GM18861 (cell line): ENCODE measurements at regions not wholly inside any gene's neighbourhood (a gene's known extent, or its start where the extent isn't known, plus 50 kb on each side); places are given as distances from the start of the nearest gene placed in this dataset.
"Not testable (repeated sequence)": the region's sequence is repeated elsewhere in the genome, so short reads cannot be mapped to it uniquely, and the experiment has no call there.

ENCODE experiments used
- ATAC-seq: cut with Tn5 transposase; IDR thresholded peaks from one replicate; pipeline ENCODE4 v1.9.1; 2021; ENCODE audit not compliant: unreplicated experiment

DNA sequence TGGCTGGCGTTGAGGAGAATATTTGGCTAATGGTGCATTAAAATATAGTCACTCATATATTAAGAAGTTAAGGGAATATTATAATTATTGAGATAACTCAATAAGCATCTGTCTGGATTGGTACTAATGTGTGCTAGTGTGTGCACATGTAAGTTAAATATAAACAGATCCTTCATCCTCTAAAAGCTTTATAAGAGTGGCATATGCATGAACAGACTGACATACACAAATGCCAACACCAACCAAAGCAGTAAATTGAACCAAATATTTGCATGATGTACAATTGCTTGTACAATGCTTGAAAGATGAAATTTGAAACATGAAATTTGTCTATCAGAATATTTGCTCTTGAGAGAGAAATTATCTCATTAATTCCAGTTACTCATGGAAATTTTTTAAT lies 344.9 kb downstream of the ADGRL2 start:
- no peak for ATAC-seq

GRCh38 chr1:82143108-82143833 lies 342.5 kb downstream of the ADGRL2 start:
- ATAC-seq: no peak

DNA sequence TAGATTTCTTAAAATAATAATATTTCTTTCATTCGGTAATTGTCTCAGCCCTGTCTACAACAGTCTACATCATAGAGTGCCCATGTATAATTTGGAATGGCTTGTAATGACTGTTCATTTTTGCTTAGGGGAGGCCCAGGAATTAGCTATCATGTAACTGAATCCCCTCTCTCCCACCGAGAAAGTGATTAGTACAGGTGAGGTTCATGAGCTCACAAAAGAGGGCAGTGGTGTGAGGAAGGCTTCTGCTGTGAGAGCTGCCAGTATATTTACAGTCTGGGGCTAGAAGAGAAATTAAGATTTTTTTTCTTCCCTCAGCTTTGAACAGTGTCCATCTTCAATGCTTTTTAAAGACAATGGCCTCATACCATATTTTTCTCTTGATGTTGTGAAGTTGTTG lies 340.7 kb downstream of the ADGRL2 start:
- no peak for ATAC-seq

- no peak for ATAC-seq
Observed at GRCh38 chr1:82139751-82140468, 339.2 kb downstream of the ADGRL2 start.

- ATAC-seq: not testable (repeated sequence)
Observed at GRCh38 chr1:82136351-82136750, 335.6 kb downstream of the ADGRL2 start.

DNA sequence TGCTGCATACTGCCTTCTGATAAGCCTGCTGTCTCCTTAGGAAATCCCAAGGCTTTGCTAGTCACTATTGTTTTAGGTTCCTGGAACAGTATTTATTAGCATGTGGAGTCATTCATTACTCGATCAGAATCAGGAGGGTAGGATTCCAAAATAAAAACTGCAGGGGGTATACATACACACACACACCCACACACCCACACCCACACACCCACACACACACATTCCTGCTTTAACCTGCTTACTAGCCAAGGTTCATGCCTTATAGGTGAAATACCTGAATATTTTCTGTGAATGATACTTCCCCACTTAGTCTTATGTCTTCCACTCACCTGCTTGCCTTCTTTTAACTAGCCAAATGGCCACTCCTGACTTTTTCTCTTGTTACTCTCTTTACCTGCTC lies 325.1 kb downstream of the ADGRL2 start:
- ATAC-seq: no peak

DNA sequence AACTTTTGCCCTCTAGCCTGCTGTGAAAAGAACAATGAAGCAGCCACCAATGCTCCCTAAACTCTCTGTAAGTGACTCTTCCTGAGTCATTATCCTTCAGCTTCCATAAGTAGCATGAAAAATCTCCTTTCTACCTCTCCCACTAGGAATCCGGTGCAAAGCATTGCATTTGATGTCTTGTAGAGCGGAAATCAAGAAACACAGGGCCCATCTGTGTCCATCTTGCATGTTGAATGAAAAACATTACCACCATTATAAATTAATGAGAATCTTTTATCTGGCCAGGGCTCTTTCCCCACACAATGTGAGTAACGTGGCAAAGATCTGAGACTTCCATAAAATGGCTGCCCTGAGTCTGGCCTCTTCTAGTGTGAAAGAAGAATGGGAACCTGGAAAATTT lies 324.4 kb downstream of the ADGRL2 start:
- no peak for ATAC-seq

DNA sequence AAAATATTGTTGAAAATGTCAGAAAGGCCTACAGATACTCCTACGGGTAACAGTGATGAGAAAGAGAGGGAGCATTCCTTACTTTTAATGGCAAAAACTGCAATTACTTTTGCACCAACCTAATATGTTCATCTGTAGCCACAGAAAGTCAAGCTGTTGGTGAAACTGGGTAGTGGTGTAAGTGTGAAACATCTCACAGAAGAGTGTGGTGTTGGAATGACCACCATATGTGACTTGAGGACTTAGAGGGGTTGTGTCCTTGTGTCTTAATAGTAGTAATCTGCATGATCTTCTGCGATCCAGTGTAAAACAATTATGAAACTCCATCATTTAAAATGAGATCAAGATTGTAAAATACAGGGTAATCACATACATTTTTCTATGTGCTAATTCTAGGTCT lies 320.7 kb downstream of the ADGRL2 start:
- ATAC-seq: no peak

GRCh38 chr1:82116105-82116504 lies 315.4 kb downstream of the ADGRL2 start:
- no peak for ATAC-seq

GRCh38 chr1:82114887-82115286 lies 314.2 kb downstream of the ADGRL2 start:
- ATAC-seq: no peak

DNA sequence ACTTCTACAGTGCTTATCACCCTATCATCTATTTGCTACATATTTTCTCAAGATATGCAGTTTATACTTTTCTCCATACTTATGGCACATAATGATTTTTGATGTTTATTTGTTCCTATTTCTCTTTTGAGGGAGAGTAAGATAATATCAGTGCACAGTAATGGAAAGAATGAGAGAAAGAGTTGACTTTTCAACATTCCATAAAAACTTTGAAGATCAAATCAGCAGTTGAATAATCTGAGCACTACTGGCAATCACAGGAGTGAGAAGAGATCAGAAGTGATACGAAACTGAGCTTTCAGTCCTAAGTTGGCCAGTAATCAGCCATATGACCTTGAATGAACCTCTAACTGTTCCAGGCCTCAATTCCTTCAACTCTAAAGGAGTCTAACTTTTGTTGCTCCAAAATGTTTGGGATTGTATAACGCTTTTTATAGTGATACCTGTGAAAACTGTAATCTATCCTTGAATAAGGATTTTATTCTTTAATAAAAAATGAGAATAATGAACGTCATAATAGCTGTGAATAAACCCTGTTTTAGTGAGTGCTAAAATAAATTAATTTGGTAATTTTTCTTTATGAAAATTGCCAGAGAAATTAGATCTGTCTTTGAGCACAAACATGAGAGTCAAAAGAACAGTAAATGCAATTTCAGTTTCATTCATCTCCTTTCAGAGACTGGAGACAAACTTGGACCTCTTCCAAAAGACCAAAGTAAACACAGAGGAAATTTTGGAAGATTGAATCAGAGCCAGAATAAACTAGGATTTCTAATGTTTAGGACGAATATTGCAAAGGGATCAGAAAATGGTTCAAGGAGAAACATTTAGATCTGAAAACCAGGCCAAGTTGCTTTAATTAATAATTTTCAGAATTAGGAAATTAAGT lies 309.9 kb downstream of the ADGRL2 start:
- no peak for ATAC-seq

- ATAC-seq: no peak
Observed at GRCh38 chr1:82108843-82109242, 308.1 kb downstream of the ADGRL2 start.

DNA sequence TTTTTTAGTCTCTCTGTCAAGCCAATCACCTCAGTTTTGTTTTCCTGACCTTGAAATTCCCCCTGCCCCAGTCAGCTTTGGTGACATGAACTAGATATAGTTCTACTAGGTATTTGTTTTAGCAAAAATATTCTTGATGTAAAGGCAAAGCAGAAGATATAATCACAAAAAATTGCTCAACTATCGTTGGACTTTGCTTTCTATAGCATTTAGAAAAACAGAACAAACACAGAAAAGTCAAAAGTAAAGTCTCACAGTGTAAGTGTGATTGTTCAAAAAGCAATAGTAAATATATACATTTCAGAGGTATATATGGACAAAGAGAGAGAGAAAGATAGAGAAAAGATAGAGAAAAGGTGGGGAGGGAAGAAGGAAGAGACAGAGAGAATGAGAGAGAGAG lies 305.9 kb downstream of the ADGRL2 start:
- no peak for ATAC-seq

DNA sequence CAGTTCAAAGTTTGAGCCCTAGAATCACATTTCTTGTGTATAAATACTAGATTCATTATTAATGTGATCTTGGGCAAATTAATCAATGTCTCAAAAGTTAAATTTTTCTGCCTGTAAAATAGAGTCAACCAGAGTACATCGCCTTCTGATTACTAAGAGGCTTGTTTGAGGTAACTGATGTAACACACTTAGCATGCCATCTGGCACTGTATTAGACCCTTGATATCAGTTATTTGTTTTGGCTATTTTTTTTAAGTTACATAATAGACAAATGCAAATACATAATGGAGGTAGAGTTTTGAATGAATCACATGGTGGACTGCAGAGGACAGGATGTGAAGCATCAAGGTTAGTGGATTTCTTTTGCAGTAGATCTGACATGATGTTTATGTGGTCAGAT lies 298.4 kb downstream of the ADGRL2 start:
- no peak for ATAC-seq

DNA sequence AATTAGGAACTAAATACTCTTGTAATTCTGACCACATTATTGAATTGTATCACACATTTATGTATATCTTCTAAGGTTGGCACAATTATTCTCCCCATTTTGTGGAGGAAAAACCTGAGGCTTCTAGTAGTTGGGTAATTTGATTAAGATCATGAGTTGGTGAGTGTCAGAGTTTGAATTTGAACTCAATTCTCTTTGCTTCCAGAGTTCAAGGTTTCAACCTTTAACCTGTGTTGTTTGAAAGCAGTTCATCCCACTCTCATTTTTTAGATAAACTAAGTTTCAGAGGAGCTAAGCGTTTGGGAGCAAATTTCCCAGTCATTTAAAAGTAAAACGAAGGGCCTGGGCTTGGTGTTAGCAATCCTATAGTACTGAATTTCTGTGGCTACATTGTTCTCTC lies 293.4 kb downstream of the ADGRL2 start:
- no peak for ATAC-seq

DNA sequence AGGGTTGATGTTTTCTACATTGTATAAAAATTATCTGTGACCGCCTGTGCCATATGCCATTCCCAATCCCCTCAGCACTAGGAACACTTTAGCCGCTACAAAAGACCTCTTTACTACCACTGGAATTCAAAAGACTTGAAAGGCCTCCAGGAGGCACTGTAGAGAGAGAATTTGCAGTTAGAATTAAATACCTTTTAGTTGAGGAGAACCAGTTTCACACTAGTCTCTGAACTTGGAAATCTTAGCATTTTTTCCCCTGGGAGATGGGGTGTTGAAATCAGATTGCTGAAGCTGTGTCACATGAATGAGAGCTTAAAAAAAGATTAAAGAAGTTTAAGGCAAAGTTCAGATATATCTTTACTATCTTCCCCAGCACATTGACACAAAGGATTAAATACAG lies 291.0 kb downstream of the ADGRL2 start:
- no peak for ATAC-seq

DNA sequence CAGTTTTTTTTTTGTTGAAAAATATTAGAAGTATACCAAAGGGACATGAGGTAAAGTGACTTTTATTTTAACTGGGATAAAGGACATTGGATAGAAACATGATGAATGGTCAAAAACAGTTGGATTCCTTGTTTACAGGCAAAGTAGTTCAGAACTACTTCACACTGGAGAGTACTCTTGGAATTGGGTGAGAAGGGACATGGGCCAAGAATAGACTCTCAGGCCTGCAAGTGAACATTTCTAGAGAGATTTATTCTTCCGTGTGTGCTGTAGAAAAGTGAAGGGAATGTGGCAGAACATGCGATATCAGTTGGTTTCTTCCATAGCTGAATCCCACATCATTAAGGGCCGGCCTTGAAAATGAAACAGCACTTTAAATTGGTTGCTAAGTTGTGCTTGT lies 290.5 kb downstream of the ADGRL2 start:
- ATAC-seq: no peak

DNA sequence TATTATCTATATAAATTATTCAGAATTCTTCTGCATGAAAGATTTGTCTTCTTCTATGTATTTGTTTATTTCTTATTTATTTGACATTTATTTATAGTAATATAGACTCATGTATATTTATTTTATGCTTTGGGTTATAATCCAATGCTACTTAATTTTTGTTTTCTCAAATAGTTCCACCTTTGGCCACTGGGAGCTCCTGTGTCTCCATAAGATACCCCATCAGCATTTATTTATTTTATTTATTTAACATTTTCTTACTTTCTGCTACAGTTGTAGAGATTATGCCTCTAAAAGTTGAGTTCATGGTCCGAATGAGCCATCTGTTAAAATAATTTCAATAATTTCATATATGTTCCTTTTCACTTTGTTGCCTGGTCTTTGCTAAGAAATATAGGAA lies 289.4 kb downstream of the ADGRL2 start:
- no peak for ATAC-seq

- no peak for ATAC-seq
Observed at GRCh38 chr1:82086739-82087138, 286.0 kb downstream of the ADGRL2 start.

DNA sequence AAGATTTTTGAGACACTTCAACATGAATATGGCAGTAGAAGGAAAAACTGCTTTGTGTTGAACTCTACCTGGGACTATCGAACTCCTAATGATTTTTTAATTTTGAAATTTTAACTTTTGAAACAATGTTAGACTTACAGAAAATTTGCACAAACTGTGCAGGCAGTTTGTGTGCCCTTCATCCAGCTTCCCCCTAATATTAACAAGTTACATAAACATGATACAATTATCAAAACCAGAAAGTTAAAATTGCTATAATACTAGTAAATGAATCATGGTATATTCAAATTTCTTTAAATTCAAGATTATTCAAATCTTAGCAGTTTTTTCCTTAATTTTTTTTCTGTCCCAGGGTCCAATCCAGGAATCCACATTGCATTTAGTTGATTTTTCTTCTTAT lies 278.9 kb downstream of the ADGRL2 start:
- ATAC-seq: no peak

DNA sequence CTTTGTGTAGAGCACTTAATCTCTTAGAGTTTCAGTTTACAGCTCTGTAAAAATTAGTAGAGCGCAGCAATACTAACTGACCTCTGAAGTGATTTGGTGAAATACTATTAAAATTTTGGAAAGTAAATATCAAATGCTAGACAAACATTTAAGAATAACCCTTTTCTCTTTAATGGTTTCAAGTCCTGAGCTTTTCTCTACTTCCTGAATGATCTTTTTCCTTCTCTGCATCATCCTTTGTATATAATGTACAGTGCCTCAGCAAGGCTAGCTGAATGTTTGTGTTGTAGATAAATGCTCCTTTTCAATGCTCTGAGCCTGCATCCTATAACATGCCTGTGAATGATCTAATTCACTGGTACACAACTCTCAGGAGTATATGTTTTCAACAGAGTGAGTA lies 272.9 kb downstream of the ADGRL2 start:
- ATAC-seq: no peak

GRCh38 chr1:82073071-82073470 lies 272.3 kb downstream of the ADGRL2 start:
- ATAC-seq: no peak
